ENCODE measurements at regions not wholly inside any gene's neighbourhood (a gene's known extent, or its start where the extent isn't known, plus 50 kb on each side); places are given as distances from the start of the nearest gene placed in this dataset.
A peak's percentile ranks its signal among the peaks of the same experiment; 100 is the strongest.

GRCh38 chr7:46486256-46487206 lies 565.5 kb upstream of the IGFBP3 start:
- Mint-ChIP-seq H3K27me3 (ENCODE audit: low read depth, unreplicated experiment) (no peaks in the 10 kb centered on the region), H3K9me3 (ENCODE audit: unreplicated experiment) (no peaks in the 10 kb centered on the region), H3K27ac (ENCODE audit: unreplicated experiment) (no peak overlapping the region), H3K36me3 (ENCODE audit: low read depth, unreplicated experiment) (no peaks in the 10 kb centered on the region), H3K4me1 (ENCODE audit: low read depth, unreplicated experiment) (peaks cover 24% of the 10 kb centered on the region), H3K4me3 (ENCODE audit: unreplicated experiment) (no peak overlapping the region)
- H3K4me1 ChIP-seq (ENCODE audit: insufficient read depth, low read length), result peaks cover 24% of the 10 kb centered on the region
- H3K4me3 ChIP-seq (ENCODE audit: insufficient read depth, low read depth, low read length), result no peak overlapping the region
- H3K27me3 ChIP-seq (ENCODE audit: insufficient read depth, low read length), result no peaks in the 10 kb centered on the region
- FAIRE-seq (peak; percentile 34), DNase-seq (ENCODE audit: low read depth) (peak; percentile 88)
- no peaks in the 10 kb centered on the region for H3K79me2 ChIP-seq (ENCODE audit: insufficient read depth, low read length)
- TF ChIP-seq CTCF (IDR thresholded peaks at IDR 0.05; ENCODE audit: insufficient read depth, low read depth, low read length) (no peak), EZH2 (IDR thresholded peaks at IDR 0.05; ENCODE audit: insufficient read depth, low read length) (no peak)
- no peaks in the 10 kb centered on the region for H4K20me1 ChIP-seq (ENCODE audit: insufficient read depth, low read length)
- no peak overlapping the region for H3K9ac ChIP-seq (ENCODE audit: low read length)
- H3K27ac ChIP-seq (ENCODE audit: low read depth, low read length), result peak overlapping the region; percentile 26
- no peaks in the 10 kb centered on the region for H3K9me3 ChIP-seq (ENCODE audit: insufficient read depth, low read depth, low read length)
- no peaks in the 10 kb centered on the region for H3K36me3 ChIP-seq (ENCODE audit: insufficient read depth, low read length)
- H2AFZ ChIP-seq (ENCODE audit: low read depth, low read length), result no peak overlapping the region
- peak overlapping the region; percentile 6 for H3K4me2 ChIP-seq (ENCODE audit: low read length)

- no peaks in the 10 kb centered on the region for H3K9me3 Mint-ChIP-seq (ENCODE audit: unreplicated experiment)
- peak overlapping the region; percentile 20 for H3K4me2 ChIP-seq (ENCODE audit: low read length)
These were observed 564.5 kb upstream of the IGFBP3 start for GRCh38 chr7:46485481-46486065.

More at GRCh38 chr7:46485481-46486065, 564.5 kb upstream of the IGFBP3 start:
- peak; percentile 96 for DNase-seq (ENCODE audit: low read depth)
- Mint-ChIP-seq H3K36me3 (ENCODE audit: low read depth, unreplicated experiment) (no peaks in the 10 kb centered on the region), H3K27me3 (ENCODE audit: low read depth, unreplicated experiment) (no peaks in the 10 kb centered on the region), H3K27ac (ENCODE audit: unreplicated experiment) (peak overlapping the region; percentile 71), H3K4me3 (ENCODE audit: unreplicated experiment) (no peak overlapping the region), H3K4me1 (ENCODE audit: low read depth, unreplicated experiment) (peaks cover 24% of the 10 kb centered on the region)
- peak overlapping the region; percentile 26 for H3K27ac ChIP-seq (ENCODE audit: low read depth, low read length)
- no peaks in the 10 kb centered on the region for H3K27me3 ChIP-seq (ENCODE audit: insufficient read depth, low read length)
- H3K36me3 ChIP-seq (ENCODE audit: insufficient read depth, low read length), result no peaks in the 10 kb centered on the region
- no peak overlapping the region for H3K4me3 ChIP-seq (ENCODE audit: insufficient read depth, low read depth, low read length)
- no peaks in the 10 kb centered on the region for H4K20me1 ChIP-seq (ENCODE audit: insufficient read depth, low read length)
- H3K9me3 ChIP-seq (ENCODE audit: insufficient read depth, low read depth, low read length), result no peaks in the 10 kb centered on the region
- peaks cover 24% of the 10 kb centered on the region for H3K4me1 ChIP-seq (ENCODE audit: insufficient read depth, low read length)
- TF ChIP-seq EZH2 (IDR thresholded peaks at IDR 0.05; ENCODE audit: insufficient read depth, low read length) (no peak), CTCF (IDR thresholded peaks at IDR 0.05; ENCODE audit: insufficient read depth, low read depth, low read length) (peak; percentile 60)
- no peak overlapping the region for H3K9ac ChIP-seq (ENCODE audit: low read length)
- H3K79me2 ChIP-seq (ENCODE audit: insufficient read depth, low read length), result no peaks in the 10 kb centered on the region
- FAIRE-seq, result peak; percentile 82
- H2AFZ ChIP-seq (ENCODE audit: low read depth, low read length), result no peak overlapping the region
